GM19099 (cell line): ENCODE measurements at regions not wholly inside any gene's neighbourhood (a gene's known extent, or its start where the extent isn't known, plus 50 kb on each side); places are given as distances from the start of the nearest gene placed in this dataset.

Experiments used
- POLR2A ChIP-seq: IDR thresholded peaks from 3 replicates; pipeline ENCODE4 v1.6.1; 2011; ENCODE audit warnings: low read depth; ENCODE audit not compliant: insufficient read length; ENCODE audit errors: extremely low read depth

- TF ChIP-seq POLR2A: no peak
These were observed 95.6 kb downstream of the RRAGB start for GRCh38 chrX:55813150-55813549.

- TF ChIP-seq POLR2A: no peak
These were observed 98.0 kb downstream of the RRAGB start for GRCh38 chrX:55815546-55815945.

GRCh38 chrX:55816023-55816422 is 98.5 kb downstream of the RRAGB start:
- no peak for TF ChIP-seq POLR2A

- no peak for TF ChIP-seq POLR2A
These were observed 101.3 kb downstream of the RRAGB start for GRCh38 chrX:55818673-55819375.

- no peak for TF ChIP-seq POLR2A
These were observed 121.9 kb downstream of the RRAGB start for GRCh38 chrX:55839485-55839884.

- TF ChIP-seq POLR2A: no peak
These were observed 124.6 kb downstream of the RRAGB start for GRCh38 chrX:55841962-55842752.

GRCh38 chrX:55867181-55867651 is 149.7 kb downstream of the RRAGB start:
- TF ChIP-seq POLR2A: no peak

GRCh38 chrX:55867708-55868107 is 150.2 kb downstream of the RRAGB start:
- no peak for TF ChIP-seq POLR2A

- no peak for TF ChIP-seq POLR2A
These were observed 157.3 kb downstream of the RRAGB start for GRCh38 chrX:55874807-55875206.

- TF ChIP-seq POLR2A: no peak
These were observed 190.5 kb downstream of the RRAGB start for GRCh38 chrX:55907968-55908607.

- TF ChIP-seq POLR2A: peak; percentile 39
These were observed 191.2 kb downstream of the RRAGB start for GRCh38 chrX:55908661-55909212.

- TF ChIP-seq POLR2A: peak; percentile 22
These were observed 202.0 kb downstream of the RRAGB start for GRCh38 chrX:55919367-55920221.

GRCh38 chrX:55924574-55924973 is 207.0 kb downstream of the RRAGB start:
- TF ChIP-seq POLR2A: no peak
